HG02870 (cell line): ENCODE measurements at regions not wholly inside any gene's neighbourhood (a gene's known extent, or its start where the extent isn't known, plus 50 kb on each side); places are given as distances from the start of the nearest gene placed in this dataset.
A peak's percentile ranks its signal among the peaks of the same experiment; 100 is the strongest.
"Not testable (repeated sequence)": the region's sequence is repeated elsewhere in the genome, so short reads cannot be mapped to it uniquely, and the experiment has no call there.

Source experiments
- ATAC-seq: cut with Tn5 transposase; IDR thresholded peaks from one replicate; pipeline ENCODE4 v1.9.1; 2021; ENCODE audit warnings: mild to moderate bottlenecking, moderate library complexity; ENCODE audit not compliant: unreplicated experiment

DNA sequence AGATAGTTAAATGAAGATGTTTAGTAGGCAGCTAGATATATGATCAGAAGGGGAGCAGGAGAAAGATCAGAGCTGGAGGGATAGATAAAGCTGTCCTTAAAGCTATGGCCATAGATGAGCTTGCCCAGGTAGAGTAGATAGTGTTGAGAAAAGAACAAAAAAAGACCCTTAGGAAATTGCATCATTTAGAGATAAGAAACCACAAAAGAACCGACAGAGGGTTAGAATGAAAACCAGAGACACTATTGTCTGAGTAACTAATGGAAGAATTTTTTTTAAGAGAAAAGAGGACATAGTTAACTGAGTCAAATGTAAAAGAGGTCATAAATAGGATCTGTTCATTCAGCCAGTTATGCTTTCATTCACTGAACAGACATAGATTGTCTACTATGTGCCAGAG is 101.8 kb downstream of the TNFAIP3 start:
- peak; percentile 49 for ATAC-seq

DNA sequence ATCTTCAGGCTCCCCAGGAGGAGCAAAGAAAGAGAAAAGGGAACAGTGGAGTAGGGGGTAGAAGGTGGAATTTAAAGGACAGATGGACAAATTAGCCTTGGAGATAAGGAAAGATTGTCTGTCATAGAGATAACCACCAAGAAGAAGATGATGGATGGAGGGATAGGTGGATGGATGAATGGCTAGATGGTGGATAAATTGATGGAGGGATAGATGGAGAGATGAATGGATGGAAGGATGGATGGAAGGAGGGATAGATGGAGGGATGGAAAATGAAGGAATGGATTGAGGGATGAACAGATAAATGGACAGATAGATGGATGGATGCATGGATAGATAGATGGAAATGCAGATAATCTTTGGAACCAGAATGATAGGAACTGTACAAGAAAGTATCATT is 102.8 kb downstream of the TNFAIP3 start:
- no peak for ATAC-seq

DNA sequence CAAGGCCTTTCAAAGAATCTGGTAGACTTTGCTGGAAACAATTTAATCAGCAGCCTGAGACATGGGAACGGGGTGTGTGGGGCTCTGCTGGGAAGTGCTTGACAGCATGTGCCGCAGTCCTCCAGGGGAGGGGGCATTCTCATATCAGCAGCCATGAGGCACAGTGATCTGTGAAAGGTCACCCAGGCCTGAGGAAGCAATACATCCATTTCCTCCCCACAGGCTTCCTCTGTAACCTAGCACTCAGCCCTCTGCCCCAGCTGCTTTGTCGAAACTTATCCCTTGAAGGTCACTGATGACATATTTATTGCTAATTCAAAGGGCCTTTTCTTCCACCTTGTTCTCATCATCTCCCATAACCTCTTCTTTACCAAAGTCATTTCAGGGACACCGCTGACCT is 103.3 kb downstream of the TNFAIP3 start:
- peak; percentile 52 for ATAC-seq

DNA sequence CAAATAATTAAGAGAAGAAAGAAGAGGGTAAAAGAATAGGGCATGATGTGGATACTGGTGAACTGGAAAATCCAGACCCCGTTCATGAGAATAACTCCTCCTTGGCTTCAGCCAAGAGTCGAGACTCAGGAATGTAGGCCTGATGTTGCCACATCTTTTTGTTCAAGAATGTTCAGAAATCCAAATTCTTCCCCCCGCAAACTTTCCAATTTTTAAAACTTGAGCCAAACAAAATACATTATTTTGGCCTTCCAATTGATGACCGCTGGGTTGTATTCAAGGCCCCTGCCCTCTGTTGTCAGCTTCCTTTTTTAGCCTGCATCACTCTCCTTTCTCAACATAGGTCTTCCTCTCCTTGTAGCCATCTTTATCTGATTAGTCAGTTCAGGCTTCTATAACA is 106.1 kb downstream of the TNFAIP3 start:
- no peak for ATAC-seq

DNA sequence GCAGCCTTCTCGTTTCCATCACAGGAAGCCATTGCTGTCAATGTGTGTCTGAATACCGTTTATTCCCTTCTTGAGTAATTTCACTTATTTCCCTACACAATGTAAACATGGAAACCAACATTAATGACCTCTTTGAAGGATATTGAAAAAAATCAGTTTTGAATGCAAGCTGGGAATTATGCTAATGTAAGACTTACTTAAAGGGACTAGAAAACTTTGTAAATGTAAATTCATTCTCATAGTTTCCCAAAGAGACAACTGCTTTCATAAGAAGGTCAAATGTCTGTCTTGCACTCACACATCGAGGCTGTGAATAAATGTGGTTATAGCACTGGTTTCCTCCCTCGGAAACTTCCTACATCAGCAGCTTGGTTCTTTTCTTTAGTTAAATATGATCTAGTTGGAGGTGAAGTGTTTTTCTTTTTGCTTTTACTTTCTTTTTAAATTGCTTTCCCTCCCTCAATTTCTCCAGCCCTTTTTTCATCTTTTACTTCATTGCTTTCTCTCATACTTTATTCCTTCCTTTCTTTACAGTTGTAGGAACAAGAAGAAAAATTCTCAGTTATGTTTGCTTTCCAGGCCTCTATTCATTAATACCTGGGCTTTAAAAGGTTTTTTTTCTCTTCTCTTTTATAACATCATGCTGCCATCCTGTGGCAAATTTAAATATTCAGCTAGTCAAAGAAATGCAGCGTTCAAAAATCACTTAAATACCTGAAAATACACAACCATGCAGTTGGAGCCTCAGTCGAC is 108.3 kb downstream of the TNFAIP3 start:
- ATAC-seq: no peak

DNA sequence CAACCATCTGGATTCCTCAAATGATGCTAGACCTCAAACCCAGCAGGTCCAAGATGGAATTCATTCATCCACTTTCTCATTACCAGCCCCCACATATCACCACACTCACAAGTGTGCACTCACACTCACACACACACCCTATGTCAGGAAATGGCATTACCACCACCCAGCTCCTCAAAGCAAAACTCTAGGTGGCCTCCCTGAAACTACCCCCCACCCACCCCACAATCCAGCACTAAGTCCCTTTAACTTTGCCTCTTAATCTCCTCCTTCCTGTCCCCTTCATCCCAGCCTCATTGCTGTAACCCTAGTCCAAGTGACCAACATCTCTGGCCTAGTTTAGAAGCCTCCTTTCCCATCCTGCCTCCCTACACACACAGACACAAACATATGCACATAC is 109.4 kb downstream of the TNFAIP3 start:
- no peak for ATAC-seq

DNA sequence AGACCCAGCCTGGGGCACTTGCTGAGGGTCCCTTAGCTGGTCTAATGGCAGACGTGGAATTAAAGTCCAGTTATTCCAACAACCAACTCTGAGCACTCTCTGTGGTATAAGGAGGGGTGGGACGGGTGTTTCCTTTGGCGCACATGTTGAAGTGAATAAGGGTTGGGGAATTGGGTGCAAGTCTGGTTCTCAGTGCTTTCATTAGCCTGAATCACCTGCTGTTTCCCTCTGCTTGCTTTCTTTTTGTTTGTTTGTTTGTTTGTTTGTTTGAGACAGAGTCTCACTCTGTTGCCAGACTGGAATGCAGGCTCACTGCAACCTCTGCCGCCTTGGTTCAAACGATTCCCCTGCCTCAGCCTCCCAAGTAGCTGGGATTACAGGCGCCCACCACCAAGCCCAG is 110.1 kb downstream of the TNFAIP3 start:
- ATAC-seq: no peak

DNA sequence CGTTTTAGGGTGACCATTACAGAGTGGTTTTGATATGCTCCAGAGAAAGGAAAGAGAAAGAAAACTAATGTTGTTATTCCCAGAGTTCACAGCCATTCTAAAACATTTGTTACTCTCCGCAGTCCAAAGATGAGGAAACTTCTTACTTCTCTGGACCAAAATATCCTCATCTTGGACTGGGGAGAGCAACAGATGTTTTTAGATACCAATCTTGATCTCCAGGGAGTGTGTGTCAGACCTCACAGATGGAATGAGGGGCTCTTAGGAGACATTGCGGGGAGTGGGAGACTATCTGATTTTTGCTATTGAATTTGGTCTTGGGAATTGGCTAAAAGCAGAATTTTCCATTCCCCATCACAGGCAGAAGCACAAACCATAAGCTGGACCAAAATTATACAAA is 110.8 kb downstream of the TNFAIP3 start:
- ATAC-seq: no peak

DNA sequence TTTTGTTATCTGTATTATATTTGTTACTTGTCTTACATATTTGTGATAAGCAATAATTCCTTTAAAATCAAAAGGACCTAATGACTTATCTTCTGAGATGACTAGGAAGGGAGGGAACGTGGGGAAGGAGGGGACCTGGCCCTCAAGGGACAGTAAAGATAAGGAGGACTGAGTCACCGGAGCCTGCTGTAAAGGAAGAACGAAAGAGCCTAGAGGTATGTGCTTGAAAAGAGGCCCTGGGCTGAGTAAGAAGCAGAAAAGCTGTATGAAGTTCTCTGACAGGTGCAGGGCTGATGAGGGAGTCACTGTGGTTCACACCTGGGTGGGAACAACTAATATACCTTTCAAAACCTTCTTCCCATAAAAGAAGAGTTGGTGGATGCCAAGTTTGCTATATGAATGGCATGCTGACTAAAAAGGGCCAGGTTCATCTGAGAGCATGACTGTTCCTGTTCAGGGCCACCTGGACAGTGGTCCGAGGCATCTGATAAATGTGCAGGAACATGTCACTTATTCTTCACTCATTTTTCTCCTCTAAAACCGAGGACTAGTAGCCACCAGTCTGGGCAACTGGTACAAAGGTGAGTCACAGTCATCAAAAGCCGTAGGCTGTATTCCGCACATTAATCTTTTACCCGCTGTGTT is 111.3 kb downstream of the TNFAIP3 start:
- peak; percentile 69 for ATAC-seq

DNA sequence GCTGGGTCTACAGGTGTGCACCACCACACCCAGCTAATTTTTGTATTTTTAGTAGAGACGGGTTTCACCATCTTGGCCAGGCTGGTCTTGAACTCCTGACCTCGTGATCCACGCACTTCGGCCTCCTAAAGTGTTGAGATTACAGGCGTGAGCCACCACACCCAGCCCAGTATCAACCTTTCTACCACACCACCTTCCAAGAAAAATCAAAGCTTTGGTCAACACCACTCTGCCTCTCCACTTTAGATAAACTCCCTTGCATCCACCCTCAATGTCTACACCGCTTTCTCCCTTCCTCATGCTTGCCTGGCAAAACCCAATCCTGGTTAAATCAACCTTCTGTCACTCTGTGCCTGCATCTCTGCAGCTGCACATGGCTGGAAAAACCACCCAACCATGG is 112.2 kb downstream of the TNFAIP3 start:
- not testable (repeated sequence) for ATAC-seq

DNA sequence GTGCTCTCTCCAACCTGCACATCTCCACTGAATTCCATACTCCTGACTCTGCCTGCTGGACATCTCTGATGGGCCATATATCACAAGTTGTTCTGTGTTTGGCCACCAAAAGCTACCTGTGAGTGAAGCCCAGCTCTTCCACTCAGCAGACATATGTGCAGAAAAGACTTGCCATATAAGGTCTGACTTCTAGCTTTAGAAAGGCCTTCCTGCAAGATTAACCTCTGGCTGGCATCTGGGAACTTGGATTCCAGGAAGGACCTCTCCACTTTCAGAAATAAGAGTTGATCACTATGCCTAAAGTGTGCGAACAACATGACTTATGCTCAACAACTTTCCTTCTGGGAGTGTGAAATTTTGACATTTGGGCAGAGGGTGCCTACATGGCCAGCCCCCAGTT is 113.7 kb downstream of the TNFAIP3 start:
- ATAC-seq: no peak

DNA sequence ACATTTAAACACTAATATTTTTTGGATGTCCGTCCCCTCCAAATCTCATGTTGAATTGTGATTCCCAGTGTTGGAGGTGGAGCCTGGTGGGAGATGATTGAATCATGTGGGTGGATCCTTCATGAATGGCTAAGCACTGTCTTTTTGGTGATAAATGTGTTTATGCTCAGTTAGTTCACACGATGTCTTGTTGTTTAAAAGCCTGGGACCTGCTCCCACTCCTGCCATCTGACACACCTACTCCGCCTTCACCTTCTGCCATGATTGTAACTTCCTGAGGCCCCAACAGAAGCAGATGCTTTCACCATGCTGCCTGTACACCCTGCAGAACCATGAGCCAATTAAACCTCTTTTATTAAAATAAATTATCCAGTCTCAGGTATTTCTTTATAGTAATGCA is 114.7 kb downstream of the TNFAIP3 start:
- no peak for ATAC-seq

DNA sequence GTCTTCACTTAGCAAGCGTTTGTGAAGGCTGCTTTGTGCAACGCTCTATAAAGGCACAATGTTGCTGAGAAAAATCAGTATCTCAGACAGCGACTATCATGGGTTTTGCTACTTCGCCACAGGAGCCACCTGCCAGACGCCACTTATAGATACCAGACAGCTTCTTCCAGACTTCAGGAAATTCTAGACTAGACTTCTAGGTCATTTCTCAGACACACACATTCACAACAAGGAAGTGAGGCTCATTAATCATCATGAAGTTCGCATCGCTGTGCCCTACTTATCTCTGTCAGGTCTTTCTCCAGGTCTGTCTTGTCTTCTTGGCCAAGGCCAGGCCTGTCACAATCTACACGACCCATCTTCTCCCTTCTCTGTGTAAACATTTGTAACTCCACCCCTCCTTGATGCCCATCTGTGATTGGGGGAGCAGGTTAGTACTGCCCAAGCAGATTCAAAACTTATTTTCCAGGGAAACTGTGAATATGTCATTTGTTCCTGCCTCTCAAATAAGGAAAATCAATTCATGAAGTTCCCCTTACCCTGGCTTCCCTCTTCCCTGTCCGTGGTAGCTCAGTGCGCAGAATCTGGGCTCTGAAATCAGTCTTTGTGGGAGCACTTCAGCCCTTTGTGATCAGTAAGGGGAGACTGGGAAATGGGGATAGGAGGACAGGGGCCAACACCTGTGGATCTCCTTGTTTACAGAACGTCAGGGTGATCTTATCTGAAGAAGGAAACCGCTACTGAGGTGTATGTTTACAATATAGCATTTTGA is 115.5 kb downstream of the TNFAIP3 start:
- no peak for ATAC-seq

DNA sequence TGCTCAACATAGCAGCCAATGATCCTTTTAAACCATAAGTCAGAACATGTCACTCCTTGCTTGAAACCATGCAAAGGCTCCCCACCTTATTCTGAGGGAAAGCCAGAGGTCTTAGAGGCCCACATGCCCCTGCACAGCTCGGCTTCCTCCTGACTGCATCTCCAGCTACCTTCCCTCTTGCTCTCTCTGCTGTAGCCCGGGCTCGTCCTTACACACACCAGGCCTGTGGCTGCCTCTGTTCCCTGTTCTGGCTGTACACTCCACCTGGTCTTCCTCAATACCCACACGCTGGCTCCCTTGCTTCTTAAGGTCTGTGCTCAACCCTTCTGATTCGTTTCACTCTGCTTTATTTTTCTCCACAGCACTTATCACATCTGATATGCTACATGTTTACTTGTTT is 116.2 kb downstream of the TNFAIP3 start:
- ATAC-seq: no peak

DNA sequence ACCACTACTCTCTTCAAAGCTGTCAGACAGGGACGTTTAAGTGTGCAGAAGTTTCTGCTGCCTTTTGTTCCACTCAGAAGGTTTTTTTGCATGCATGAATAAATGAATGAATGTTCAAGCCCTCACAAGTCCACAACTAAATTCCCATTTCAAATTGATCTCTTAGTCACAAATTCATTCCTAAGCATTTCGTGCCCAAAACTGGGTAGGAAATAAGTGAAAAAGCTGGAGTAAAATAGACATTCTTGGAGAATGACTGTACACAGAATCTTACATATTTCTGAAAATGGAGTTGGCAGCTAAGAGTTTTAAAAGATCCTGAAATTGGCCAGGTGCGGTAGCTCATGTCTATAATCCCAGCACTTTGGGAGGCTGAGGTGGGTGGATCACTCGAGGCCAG is 117.6 kb downstream of the PERP start:
- no peak for ATAC-seq

DNA sequence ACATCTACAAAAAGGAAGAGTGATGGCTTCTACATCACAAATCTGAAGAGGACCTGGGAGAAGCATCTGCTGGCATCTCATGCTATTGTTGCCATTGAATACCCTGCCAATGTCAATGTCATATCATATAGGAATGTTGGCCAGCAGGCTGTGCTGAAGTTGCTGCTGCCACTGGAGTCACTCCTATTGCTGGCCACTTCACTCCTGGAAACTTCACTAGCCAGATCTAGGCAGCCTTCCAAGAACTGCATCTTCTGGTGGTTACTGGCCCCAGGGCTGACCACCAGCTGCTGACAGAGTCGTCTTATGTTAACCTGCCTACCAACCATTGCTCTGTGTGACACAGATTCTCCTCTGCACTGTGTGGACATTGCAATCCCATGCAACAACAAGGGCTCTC is 111.8 kb downstream of the PERP start:
- no peak for ATAC-seq

DNA sequence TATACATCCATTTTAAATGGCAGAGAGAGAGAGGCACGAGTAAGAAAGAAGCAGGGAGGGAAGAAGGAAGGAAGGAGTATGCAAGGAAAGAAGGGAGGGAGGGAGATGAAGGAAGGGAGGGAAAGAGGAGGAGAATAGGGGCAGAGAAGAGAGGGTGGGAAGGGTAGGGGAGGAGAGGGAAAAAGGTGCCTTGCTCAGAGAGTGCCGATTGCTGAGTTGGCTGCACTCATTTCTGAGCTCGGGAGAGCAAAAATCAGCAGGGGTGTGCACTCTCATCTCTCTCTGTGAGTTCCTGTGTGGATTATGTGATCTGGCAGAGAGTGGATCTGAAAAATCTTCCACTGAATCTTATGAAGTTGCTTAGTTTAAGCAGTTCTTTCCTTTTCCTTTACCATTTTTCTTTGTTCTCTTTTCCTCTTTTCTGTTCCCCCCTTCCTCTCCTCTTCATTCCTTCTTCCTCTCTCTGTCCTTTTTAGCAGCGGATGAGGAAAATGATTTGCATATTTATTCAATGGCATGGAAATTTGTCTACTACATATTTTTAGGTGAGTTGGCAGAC is 108.7 kb downstream of the PERP start:
- ATAC-seq: no peak

DNA sequence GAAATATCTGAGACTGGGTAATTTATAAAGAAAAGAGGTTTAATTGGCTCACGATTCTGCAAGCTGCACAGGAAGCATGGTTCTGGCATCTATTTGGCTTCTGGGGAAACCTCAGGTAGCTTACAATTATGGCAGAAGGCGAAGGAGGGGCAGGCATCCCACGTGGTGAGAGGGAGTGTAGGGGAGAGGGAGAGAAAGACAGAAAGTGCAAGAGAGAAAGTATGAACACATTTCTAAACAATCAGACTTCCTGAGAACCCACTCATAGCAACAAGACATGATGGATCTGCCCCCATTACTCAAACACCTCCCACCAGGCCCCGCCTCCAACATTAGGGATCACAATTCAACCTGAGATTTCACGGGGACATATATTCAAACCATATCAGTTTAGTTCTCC is 107.4 kb downstream of the PERP start:
- no peak for ATAC-seq

DNA sequence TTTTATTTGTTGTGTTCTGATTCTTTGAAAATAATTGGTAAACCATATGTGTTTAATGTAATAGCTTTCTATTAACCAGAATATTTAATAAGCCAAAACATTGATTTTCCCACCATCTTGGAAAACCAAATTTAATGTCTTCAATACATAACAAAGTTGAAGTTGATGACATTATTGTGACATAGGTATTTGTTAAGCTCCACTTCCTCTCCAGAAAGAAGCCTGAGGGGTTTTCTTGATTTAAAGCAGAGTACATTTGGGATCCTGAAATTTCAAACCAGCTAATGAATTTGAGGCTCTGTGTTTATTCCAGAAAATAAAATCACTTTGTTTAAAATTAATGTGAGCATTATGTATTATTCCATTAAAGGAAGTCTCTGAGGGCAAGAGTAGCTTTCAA is 106.3 kb downstream of the PERP start:
- no peak for ATAC-seq

DNA sequence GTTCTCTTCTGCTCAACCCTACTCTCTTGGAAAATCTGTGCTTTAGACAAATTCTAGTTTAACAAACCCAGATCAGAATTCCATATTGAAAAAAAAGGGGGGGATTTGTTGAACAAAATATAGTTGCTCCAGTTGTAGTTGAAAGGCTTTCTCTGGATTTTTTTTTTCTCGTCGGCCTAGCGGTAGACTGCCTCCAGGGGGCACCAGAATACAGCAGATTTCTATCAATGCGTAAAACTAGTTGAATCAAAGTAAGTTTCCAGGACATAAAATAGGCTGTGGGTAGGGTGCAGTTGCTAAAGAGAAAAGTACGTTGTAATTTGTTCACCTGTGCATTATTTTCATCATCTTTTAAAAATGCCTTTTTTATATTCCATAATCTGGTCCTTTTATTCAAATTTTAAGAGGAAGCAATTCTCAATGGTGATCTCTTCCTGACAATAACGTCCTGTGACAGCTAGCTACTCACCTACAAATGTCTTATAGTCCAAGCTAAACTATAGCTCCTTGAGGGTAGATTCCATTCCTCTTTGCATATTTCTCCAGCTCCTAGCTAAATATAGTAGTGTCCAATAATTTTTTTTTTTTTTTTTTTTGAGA is 105.4 kb downstream of the PERP start:
- ATAC-seq: no peak
